GM12878 (cell line): ENCODE measurements at regions not wholly inside any gene's neighbourhood (a gene's known extent, or its start where the extent isn't known, plus 50 kb on each side); places are given as distances from the start of the nearest gene placed in this dataset.

ENCODE experiments used
- ATAC-seq: fragments of 200-7000 bp; cut with Tn5 transposase; 3 replicates; pipeline ENCODE4 v1.9.1; 2020; ENCODE audit warnings: mild to moderate bottlenecking, moderate library complexity
- BruUV-seq: library from RNA; stranded (reverse); fragments of 400-500 nt; replicated peaks from 2 replicates; lab custom pipeline; 2021; lab: Mats Ljungman, UMichigan
- CTCF ChIA-PET: fragments of 300-600 bp; sonication (Branson Sonifier 250); formaldehyde crosslinking; extraction: SDS; loops from one replicate; lab custom pipeline; 2021; ENCODE audit warnings: inconsistent platforms; lab: Yijun Ruan, JAX
- POLR2A ChIA-PET: fragments of 350-600 bp; formaldehyde crosslinking; extraction: SDS; loops from one replicate; lab custom pipeline; 2021; ENCODE audit warnings: inconsistent platforms; lab: Charles Lee
- RAD21 ChIA-PET: fragments of 300-600 bp; sonication (Branson Sonifier 250); formaldehyde crosslinking; loops from one replicate; lab custom pipeline; 2023; ENCODE audit warnings: antibody characterized with exemption; ENCODE audit not compliant: unreplicated experiment; lab: Charles Lee
- SMC1A ChIA-PET: fragments of 300-600 bp; sonication (Branson Sonifier 250); formaldehyde crosslinking; loops from one replicate; lab custom pipeline; 2023; ENCODE audit not compliant: unreplicated experiment, uncharacterized antibody; lab: Charles Lee
- DNase-seq: peaks from one replicate; pipeline ENCODE4 v3.0.0-alpha.2; 2011; ENCODE audit warnings: low read depth, low spot score
- FAIRE-seq: peaks from 3 replicates; lab custom pipeline; 2011; peaks lifted over from hg19 to GRCh38; lab: Jason Lieb, UNC
- H2AFZ ChIP-seq: 2 replicates; pipeline ENCODE4 v1.6.0; 2011; ENCODE audit warnings: low read depth, low read length, control low read depth; ENCODE audit not compliant: control insufficient read depth
- H3K27ac ChIP-seq: 2 replicates; pipeline ENCODE4 v1.5.1; 2011; ENCODE audit warnings: control low read depth; ENCODE audit not compliant: control insufficient read depth, insufficient read depth
- H3K27me3 ChIP-seq, 2 experiments: replicated peaks in 1 of 2; 2 replicates each; pipeline versions ENCODE4 v1.6.0 to v1.6.1; 2011; ENCODE audit warnings: low read length in 1 of 2; ENCODE audit not compliant: control insufficient read depth in 2 of 2, insufficient read depth in 2 of 2
- H3K36me3 ChIP-seq, 2 experiments: 2 replicates each; pipeline ENCODE4 v1.5.1; 2011; ENCODE audit warnings: low read length in 1 of 2; ENCODE audit not compliant: control insufficient read depth in 2 of 2, insufficient read depth in 2 of 2
- H3K4me1 ChIP-seq: 2 replicates; pipeline ENCODE4 v1.6.1; 2011; ENCODE audit warnings: mild to moderate bottlenecking, low read length, moderate library complexity, mixed read lengths; ENCODE audit not compliant: control insufficient read depth, insufficient read depth
- H3K4me2 ChIP-seq: 2 replicates; pipeline ENCODE4 v1.6.0; 2011; ENCODE audit warnings: control low read depth; ENCODE audit not compliant: control insufficient read depth, insufficient read depth
- H3K4me3 ChIP-seq: fragments of 200-600 bp; sonication (generic); 2 replicates; pipeline ENCODE4 v1.5.1; 2016
- H3K79me2 ChIP-seq: 2 replicates; pipeline ENCODE4 v1.6.0; 2011; ENCODE audit warnings: low read length; ENCODE audit not compliant: control insufficient read depth, insufficient read depth
- H3K9ac ChIP-seq: 2 replicates; pipeline ENCODE4 v1.8.0; 2011; ENCODE audit warnings: low read length, control low read depth, mixed read lengths; ENCODE audit not compliant: control insufficient read depth, insufficient read depth
- H3K9me3 ChIP-seq: replicated peaks from 3 replicates; pipeline ENCODE4 v1.5.1; 2011; ENCODE audit warnings: mild to moderate bottlenecking, low read length; ENCODE audit not compliant: control insufficient read depth, insufficient read depth
- H4K20me1 ChIP-seq: 2 replicates; pipeline ENCODE4 v1.6.0; 2011; ENCODE audit not compliant: control insufficient read depth, insufficient read depth
- ATF2 ChIP-seq: IDR thresholded peaks from 2 replicates; pipeline ENCODE4 v1.6.1; 2012; ENCODE audit warnings: low read length, inconsistent platforms
- E2F4 ChIP-seq: IDR thresholded peaks from 2 replicates; pipeline ENCODE4 v1.6.1; 2012; ENCODE audit warnings: low read depth, low read length, improper control_type of control experiment
- IKZF2 ChIP-seq, 2 experiments: fragments of 450-650 bp; IDR thresholded peaks; 2 replicates each; pipeline ENCODE4 v1.6.1; 2017; ENCODE audit warnings: mild to moderate bottlenecking in 2 of 2, moderate library complexity in 2 of 2
- JUND ChIP-seq: IDR thresholded peaks from 2 replicates; pipeline ENCODE4 v1.6.1; 2012; ENCODE audit warnings: low read depth, mild to moderate bottlenecking, low read length, improper control_type of control experiment, moderate library complexity
- MLLT1 ChIP-seq: fragments of 450-650 bp; IDR thresholded peaks from 2 replicates; pipeline ENCODE4 v1.6.1; 2016; ENCODE audit warnings: mild to moderate bottlenecking
- NFXL1 ChIP-seq: fragments of 450-650 bp; IDR thresholded peaks from 2 replicates; pipeline ENCODE4 v1.6.1; 2017; ENCODE audit warnings: antibody characterized with exemption, mild to moderate bottlenecking, borderline replicate concordance
- NFYA ChIP-seq: IDR thresholded peaks from 2 replicates; pipeline ENCODE4 v1.6.1; 2011; ENCODE audit warnings: low read depth, mild to moderate bottlenecking, low read length, improper control_type of control experiment, borderline replicate concordance
- POLR2AphosphoS2 ChIP-seq: IDR thresholded peaks from 2 replicates; pipeline ENCODE4 v1.6.1; 2011; ENCODE audit warnings: low read depth, mild to moderate bottlenecking, low read length, improper control_type of control experiment, moderate library complexity
- REST ChIP-seq: IDR thresholded peaks from 2 replicates; pipeline ENCODE4 v1.6.1; 2012; ENCODE audit warnings: mild to moderate bottlenecking, low read depth, low read length
- SMAD5 ChIP-seq: IDR thresholded peaks from 2 replicates; pipeline ENCODE4 v1.6.1; 2016; ENCODE audit warnings: antibody characterized with exemption, low read depth
- SMC3 ChIP-seq: IDR thresholded peaks from 2 replicates; pipeline ENCODE4 v1.6.1; 2011; ENCODE audit warnings: low read length, improper control_type of control experiment, borderline replicate concordance
- SPI1 ChIP-seq: IDR thresholded peaks from 2 replicates; pipeline ENCODE4 v1.6.1; 2011; ENCODE audit warnings: low read depth, mild to moderate bottlenecking, low read length, moderate library complexity, borderline replicate concordance; ENCODE audit not compliant: insufficient read depth
- ZNF274 ChIP-seq: IDR thresholded peaks from one replicate; pipeline ENCODE4 v1.8.0; 2011; ENCODE audit not compliant: insufficient read length, insufficient read depth
- WGBS: methylation state at CpG from one replicate; pipeline ENCODE4 v1.1.6; 2016; ENCODE audit warnings: low lambda C conversion rate; ENCODE audit not compliant: insufficient replicate concordance, insufficient coverage; ENCODE audit errors: missing lambda C conversion rate; 5-methylcytosine and 5-hydroxymethylcytosine counted together
- in situ Hi-C: fragments of 300-500 bp; cut with MboI; formaldehyde crosslinking; loops from 9 replicates; pipeline ENCODE4 v1.14.3; 2018; ENCODE audit warnings: mixed read lengths
- intact Hi-C: fragments of 100-400 bp; cut with micrococcal nuclease; formaldehyde crosslinking; loops from one replicate; pipeline ENCODE4 v1.14.2; 2022; ENCODE audit not compliant: unreplicated experiment
- TF ChIP-seq, protein P1 (sequence below): IDR thresholded peaks from 2 replicates; pipeline ENCODE4 v1.6.1; 2011; ENCODE audit warnings: borderline replicate concordance, low read depth, mild to moderate bottlenecking, moderate library complexity, mixed read lengths, low read length; ENCODE audit not compliant: insufficient read depth; ENCODE audit errors: extremely low read length
- TF ChIP-seq, protein P2 (sequence below): fragments of 150-350 bp; IDR thresholded peaks from 2 replicates; pipeline ENCODE4 v1.6.1; 2014; ENCODE audit warnings: mild to moderate bottlenecking, low read depth, low read length

DNA sequence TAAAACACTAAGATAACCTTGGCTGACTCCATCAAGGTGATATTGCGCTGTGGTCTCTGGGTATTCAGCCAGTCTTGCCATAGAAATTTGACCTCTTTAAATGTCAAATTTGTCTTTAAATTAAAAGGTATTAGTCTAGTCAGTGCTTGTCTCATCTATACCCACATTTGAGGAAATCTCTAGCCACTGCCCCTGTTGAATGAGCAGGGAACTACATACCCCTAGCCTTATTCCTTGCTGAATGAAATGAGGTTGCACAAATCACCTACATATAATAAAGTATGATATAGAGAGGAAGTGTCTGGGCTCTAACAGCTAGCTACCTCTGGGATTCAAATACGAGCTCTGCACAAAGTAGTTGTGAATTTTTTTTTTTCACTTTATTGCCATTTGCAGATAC is 256.8 kb downstream of the C12orf50 start:
- SMC1A ChIA-PET = no interaction called here
- no peak for FAIRE-seq
- TF ChIP-seq SPI1 (no peak), SMC3 (no peak), IKZF2 (IDR thresholded peaks at IDR 0.05) (no peak), NFXL1 (no peak), JUND (no peak), REST (no peak), SMAD5 (no peak), ATF2 (no peak), MLLT1 (no peak), POLR2AphosphoS2 (no peak), NFYA (no peak), E2F4 (no peak), ZNF274 (no peak)
- TF ChIP-seq, protein P1, sequence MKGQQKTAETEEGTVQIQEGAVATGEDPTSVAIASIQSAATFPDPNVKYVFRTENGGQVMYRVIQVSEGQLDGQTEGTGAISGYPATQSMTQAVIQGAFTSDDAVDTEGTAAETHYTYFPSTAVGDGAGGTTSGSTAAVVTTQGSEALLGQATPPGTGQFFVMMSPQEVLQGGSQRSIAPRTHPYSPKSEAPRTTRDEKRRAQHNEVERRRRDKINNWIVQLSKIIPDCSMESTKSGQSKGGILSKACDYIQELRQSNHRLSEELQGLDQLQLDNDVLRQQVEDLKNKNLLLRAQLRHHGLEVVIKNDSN = no peak
- TF ChIP-seq, protein P2, sequence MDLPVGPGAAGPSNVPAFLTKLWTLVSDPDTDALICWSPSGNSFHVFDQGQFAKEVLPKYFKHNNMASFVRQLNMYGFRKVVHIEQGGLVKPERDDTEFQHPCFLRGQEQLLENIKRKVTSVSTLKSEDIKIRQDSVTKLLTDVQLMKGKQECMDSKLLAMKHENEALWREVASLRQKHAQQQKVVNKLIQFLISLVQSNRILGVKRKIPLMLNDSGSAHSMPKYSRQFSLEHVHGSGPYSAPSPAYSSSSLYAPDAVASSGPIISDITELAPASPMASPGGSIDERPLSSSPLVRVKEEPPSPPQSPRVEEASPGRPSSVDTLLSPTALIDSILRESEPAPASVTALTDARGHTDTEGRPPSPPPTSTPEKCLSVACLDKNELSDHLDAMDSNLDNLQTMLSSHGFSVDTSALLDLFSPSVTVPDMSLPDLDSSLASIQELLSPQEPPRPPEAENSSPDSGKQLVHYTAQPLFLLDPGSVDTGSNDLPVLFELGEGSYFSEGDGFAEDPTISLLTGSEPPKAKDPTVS = no peak

More for the DNA sequence above, 256.8 kb downstream of the C12orf50 start:
- CTCF ChIA-PET = no interaction called here
- no peak overlapping the region for H3K27ac ChIP-seq
- no peaks in the 10 kb centered on the region for H3K36me3 ChIP-seq
- RAD21 ChIA-PET = no interaction called here
- H4K20me1 ChIP-seq = no peaks in the 10 kb centered on the region
- no peak overlapping the region for H3K9ac ChIP-seq
- H3K79me2 ChIP-seq = no peaks in the 10 kb centered on the region
- H3K9me3 ChIP-seq = no peaks in the 10 kb centered on the region
- 4% methylated on average over 2 of the region's 2 CpGs for WGBS
- ATAC-seq (no peak), DNase-seq (no peak)
- no peaks in the 10 kb centered on the region for H3K27me3 ChIP-seq
- intact Hi-C loops = no loop called here
- no TSS peak for BruUV-seq
- no peak overlapping the region for H3K4me2 ChIP-seq
- in situ Hi-C loops = no loop called here
- no peaks in the 10 kb centered on the region for H3K4me1 ChIP-seq
- no peak overlapping the region for H2AFZ ChIP-seq
- POLR2A ChIA-PET = no interaction called here
- H3K4me3 ChIP-seq = no peak overlapping the region
